NB4 (cell line): ENCODE measurements at regions not wholly inside any gene's neighbourhood (a gene's known extent, or its start where the extent isn't known, plus 50 kb on each side); places are given as distances from the start of the nearest gene placed in this dataset.

ENCODE experiments used
- DNase-seq: peaks from one replicate; pipeline ENCODE4 v3.0.0; 2010; ENCODE audit warnings: low read depth
- H3K4me3 ChIP-seq: one replicate; pipeline ENCODE4 v1.5.1; 2011; ENCODE audit warnings: mild to moderate bottlenecking, low read depth, low read length, moderate library complexity
- CTCF ChIP-seq: IDR thresholded peaks from one replicate; pipeline ENCODE4 v1.5.1; 2012; ENCODE audit warnings: low read depth, low read length
- MAX ChIP-seq: IDR thresholded peaks from 2 replicates; pipeline ENCODE4 v1.6.1; 2011; ENCODE audit warnings: low read depth, low read length
- MYC ChIP-seq: IDR thresholded peaks from 2 replicates; pipeline ENCODE4 v1.6.1; 2011; ENCODE audit warnings: low read depth, low read length
- POLR2A ChIP-seq: IDR thresholded peaks from 2 replicates; pipeline ENCODE4 v1.6.1; 2011; ENCODE audit warnings: mild to moderate bottlenecking; ENCODE audit not compliant: insufficient read length; ENCODE audit errors: extremely low read depth

- TF ChIP-seq MAX (no peak), CTCF (no peak), POLR2A (no peak), MYC (no peak)
- no peak overlapping the region for H3K4me3 ChIP-seq
- DNase-seq: no peak
Observed at GRCh38 chr5:133685402-133686018, 73.2 kb upstream of the FSTL4 start.

GRCh38 chr5:133683646-133684596, 71.6 kb upstream of the FSTL4 start:
- DNase-seq: no peak
- TF ChIP-seq MYC: no peak
- TF ChIP-seq MAX: no peak

GRCh38 chr5:133682451-133682850, 70.1 kb upstream of the FSTL4 start:
- no peak for DNase-seq
- H3K4me3 ChIP-seq: no peak overlapping the region
- TF ChIP-seq MYC: no peak
- no peak for TF ChIP-seq CTCF
- TF ChIP-seq POLR2A: no peak
- no peak for TF ChIP-seq MAX

More at GRCh38 chr5:133683646-133684596, 71.6 kb upstream of the FSTL4 start:
- no peak overlapping the region for H3K4me3 ChIP-seq

GRCh38 chr5:133681896-133682295, 69.6 kb upstream of the FSTL4 start:
- H3K4me3 ChIP-seq: no peak overlapping the region
- DNase-seq: no peak
- TF ChIP-seq MYC: no peak
- no peak for TF ChIP-seq MAX
- TF ChIP-seq CTCF: no peak
- TF ChIP-seq POLR2A: no peak

GRCh38 chr5:133680830-133681565, 68.7 kb upstream of the FSTL4 start:
- H3K4me3 ChIP-seq: no peak overlapping the region
- no peak for DNase-seq
- no peak for TF ChIP-seq MYC
- TF ChIP-seq CTCF: no peak
- TF ChIP-seq POLR2A: no peak
- TF ChIP-seq MAX: no peak
